ENCODE measurements at regions not wholly inside any gene's neighbourhood (a gene's known extent, or its start where the extent isn't known, plus 50 kb on each side); places are given as distances from the start of the nearest gene placed in this dataset.

GRCh38 chr5:4150067-4150466 is 554.4 kb downstream of the IRX1 start:
- Histone ChIP-seq H3K4me2 (ENCODE audit: low read length) (no peak overlapping the region), H3K4me3 (ENCODE audit: low read depth, low read length, poor library complexity, severe bottlenecking) (no peak overlapping the region), H3K36me3 (ENCODE audit: insufficient read depth, low read length) (no peaks in the 10 kb centered on the region), H3K79me2 (ENCODE audit: insufficient read depth, low read depth, low read length) (no peaks in the 10 kb centered on the region), H3K27ac (ENCODE audit: low read depth, low read length, poor library complexity, severe bottlenecking) (no peak overlapping the region), H2AFZ (ENCODE audit: low read length) (no peak overlapping the region), H3K4me1 (ENCODE audit: insufficient read depth, low read length, poor library complexity, severe bottlenecking) (no peaks in the 10 kb centered on the region), H3K9me2 (ENCODE audit: insufficient read depth, low read length) (no peaks in the 10 kb centered on the region), H4K20me1 (ENCODE audit: insufficient read depth, low read length) (no peaks in the 10 kb centered on the region), H3K9me3 (ENCODE audit: low read length) (no peaks in the 10 kb centered on the region)
- POLR2A ChIA-PET, result no interaction called here
- no peak for TF ChIP-seq EZH2phosphoT487 (IDR thresholded peaks at IDR 0.05; ENCODE audit: borderline replicate concordance, low read depth, low read length)
- TF ChIP-seq CTCF (conservative IDR thresholded peaks at IDR 0.05; ENCODE audit: low read length), result no peak
- CTCF ChIA-PET (ENCODE audit: unreplicated experiment), result no interaction called here
- intact Hi-C loops (cut with micrococcal nuclease; ENCODE audit: unreplicated experiment), result no loop called here
- DNase-seq (ENCODE audit: low spot score), result no peak
- BruUV-seq (replicated peaks), result no TSS peak

GRCh38 chr5:4156153-4156552 is 560.5 kb downstream of the IRX1 start:
- no peaks in the 10 kb centered on the region for H3K79me2 ChIP-seq (ENCODE audit: insufficient read depth, low read depth, low read length)
- intact Hi-C loops (cut with micrococcal nuclease; ENCODE audit: unreplicated experiment), result no loop called here
- POLR2A ChIA-PET, result no interaction called here
- H3K4me2 ChIP-seq (ENCODE audit: low read length), result no peak overlapping the region
- no peak overlapping the region for H3K27ac ChIP-seq (ENCODE audit: low read depth, low read length, poor library complexity, severe bottlenecking)
- no peaks in the 10 kb centered on the region for H3K9me3 ChIP-seq (ENCODE audit: low read length)
- no peak overlapping the region for H3K4me3 ChIP-seq (ENCODE audit: low read depth, low read length, poor library complexity, severe bottlenecking)
- no peaks in the 10 kb centered on the region for H3K36me3 ChIP-seq (ENCODE audit: insufficient read depth, low read length)
- H3K9me2 ChIP-seq (ENCODE audit: insufficient read depth, low read length), result no peaks in the 10 kb centered on the region
- H2AFZ ChIP-seq (ENCODE audit: low read length), result no peak overlapping the region
- no peak for TF ChIP-seq CTCF (conservative IDR thresholded peaks at IDR 0.05; ENCODE audit: low read length)
- no peak for TF ChIP-seq EZH2phosphoT487 (IDR thresholded peaks at IDR 0.05; ENCODE audit: borderline replicate concordance, low read depth, low read length)
- no peak for DNase-seq (ENCODE audit: low spot score)
- CTCF ChIA-PET (ENCODE audit: unreplicated experiment), result no interaction called here
- H3K4me1 ChIP-seq (ENCODE audit: insufficient read depth, low read length, poor library complexity, severe bottlenecking), result no peaks in the 10 kb centered on the region
- no TSS peak for BruUV-seq (replicated peaks)
- no peaks in the 10 kb centered on the region for H4K20me1 ChIP-seq (ENCODE audit: insufficient read depth, low read length)

- TF ChIP-seq EZH2phosphoT487 (IDR thresholded peaks at IDR 0.05; ENCODE audit: borderline replicate concordance, low read depth, low read length), result no peak
- TF ChIP-seq CTCF (conservative IDR thresholded peaks at IDR 0.05; ENCODE audit: low read length), result no peak
- intact Hi-C loops (cut with micrococcal nuclease; ENCODE audit: unreplicated experiment), result no loop called here
- no TSS peak for BruUV-seq (replicated peaks)
- H3K4me3 ChIP-seq (ENCODE audit: low read depth, low read length, poor library complexity, severe bottlenecking), result no peak overlapping the region
- DNase-seq (ENCODE audit: low spot score), result no peak
- H3K36me3 ChIP-seq (ENCODE audit: insufficient read depth, low read length), result no peaks in the 10 kb centered on the region
- H2AFZ ChIP-seq (ENCODE audit: low read length), result no peak overlapping the region
- H3K9me3 ChIP-seq (ENCODE audit: low read length), result no peaks in the 10 kb centered on the region
- POLR2A ChIA-PET, result no interaction called here
- no peak overlapping the region for H3K27ac ChIP-seq (ENCODE audit: low read depth, low read length, poor library complexity, severe bottlenecking)
- no peaks in the 10 kb centered on the region for H3K9me2 ChIP-seq (ENCODE audit: insufficient read depth, low read length)
- H3K79me2 ChIP-seq (ENCODE audit: insufficient read depth, low read depth, low read length), result no peaks in the 10 kb centered on the region
- CTCF ChIA-PET (ENCODE audit: unreplicated experiment), result no interaction called here
- no peak overlapping the region for H3K4me2 ChIP-seq (ENCODE audit: low read length)
- H3K4me1 ChIP-seq (ENCODE audit: insufficient read depth, low read length, poor library complexity, severe bottlenecking), result no peaks in the 10 kb centered on the region
- no peaks in the 10 kb centered on the region for H4K20me1 ChIP-seq (ENCODE audit: insufficient read depth, low read length)
Measured at GRCh38 chr5:4156889-4157288, 561.3 kb downstream of the IRX1 start.

Data from OCI-LY7 (cell line).